VCaP (cell line): ENCODE measurements at regions not wholly inside any gene's neighbourhood (a gene's known extent, or its start where the extent isn't known, plus 50 kb on each side); places are given as distances from the start of the nearest gene placed in this dataset.

Source experiments
- H3K27ac ChIP-seq: fragments of 450-650 bp; 2 replicates; pipeline ENCODE4 v1.5.1; 2017
- TF ChIP-seq, protein P1 (sequence below): fragments of 450-650 bp; conservative IDR thresholded peaks from 2 replicates; pipeline ENCODE4 v1.5.1; 2017; ENCODE audit warnings: mild to moderate bottlenecking, moderate library complexity

DNA sequence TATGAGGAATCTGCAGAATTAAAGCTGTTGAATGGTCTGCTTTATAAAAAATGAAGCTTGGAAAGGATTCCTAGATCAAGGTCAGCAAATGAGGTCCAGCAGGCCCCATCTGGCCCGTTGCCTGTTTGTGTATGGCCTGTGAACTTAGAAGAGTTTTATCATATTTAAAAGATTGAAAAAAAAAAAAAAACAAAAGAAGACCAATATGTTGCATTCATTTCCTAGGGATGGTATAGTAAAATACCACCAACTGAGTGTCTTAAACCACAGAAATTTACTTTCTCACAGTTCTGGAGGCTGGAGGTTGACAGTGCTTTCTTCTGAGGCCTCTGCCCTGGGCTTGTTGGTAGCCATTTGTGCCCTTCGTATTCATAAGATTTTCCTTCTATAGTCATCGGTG lies 109.2 kb downstream of the PPP1R3A start:
- H3K27ac ChIP-seq = no peak overlapping the region
- TF ChIP-seq, protein P1, sequence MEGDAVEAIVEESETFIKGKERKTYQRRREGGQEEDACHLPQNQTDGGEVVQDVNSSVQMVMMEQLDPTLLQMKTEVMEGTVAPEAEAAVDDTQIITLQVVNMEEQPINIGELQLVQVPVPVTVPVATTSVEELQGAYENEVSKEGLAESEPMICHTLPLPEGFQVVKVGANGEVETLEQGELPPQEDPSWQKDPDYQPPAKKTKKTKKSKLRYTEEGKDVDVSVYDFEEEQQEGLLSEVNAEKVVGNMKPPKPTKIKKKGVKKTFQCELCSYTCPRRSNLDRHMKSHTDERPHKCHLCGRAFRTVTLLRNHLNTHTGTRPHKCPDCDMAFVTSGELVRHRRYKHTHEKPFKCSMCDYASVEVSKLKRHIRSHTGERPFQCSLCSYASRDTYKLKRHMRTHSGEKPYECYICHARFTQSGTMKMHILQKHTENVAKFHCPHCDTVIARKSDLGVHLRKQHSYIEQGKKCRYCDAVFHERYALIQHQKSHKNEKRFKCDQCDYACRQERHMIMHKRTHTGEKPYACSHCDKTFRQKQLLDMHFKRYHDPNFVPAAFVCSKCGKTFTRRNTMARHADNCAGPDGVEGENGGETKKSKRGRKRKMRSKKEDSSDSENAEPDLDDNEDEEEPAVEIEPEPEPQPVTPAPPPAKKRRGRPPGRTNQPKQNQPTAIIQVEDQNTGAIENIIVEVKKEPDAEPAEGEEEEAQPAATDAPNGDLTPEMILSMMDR = no peak

- H3K27ac ChIP-seq = no peak overlapping the region
- TF ChIP-seq, protein P1 = no peak
These were observed 112.0 kb downstream of the PPP1R3A start for GRCh38 chr7:113806633-113807327.

GRCh38 chr7:113805976-113806375 lies 112.8 kb downstream of the PPP1R3A start:
- TF ChIP-seq, protein P1 = no peak
- no peak overlapping the region for H3K27ac ChIP-seq

DNA sequence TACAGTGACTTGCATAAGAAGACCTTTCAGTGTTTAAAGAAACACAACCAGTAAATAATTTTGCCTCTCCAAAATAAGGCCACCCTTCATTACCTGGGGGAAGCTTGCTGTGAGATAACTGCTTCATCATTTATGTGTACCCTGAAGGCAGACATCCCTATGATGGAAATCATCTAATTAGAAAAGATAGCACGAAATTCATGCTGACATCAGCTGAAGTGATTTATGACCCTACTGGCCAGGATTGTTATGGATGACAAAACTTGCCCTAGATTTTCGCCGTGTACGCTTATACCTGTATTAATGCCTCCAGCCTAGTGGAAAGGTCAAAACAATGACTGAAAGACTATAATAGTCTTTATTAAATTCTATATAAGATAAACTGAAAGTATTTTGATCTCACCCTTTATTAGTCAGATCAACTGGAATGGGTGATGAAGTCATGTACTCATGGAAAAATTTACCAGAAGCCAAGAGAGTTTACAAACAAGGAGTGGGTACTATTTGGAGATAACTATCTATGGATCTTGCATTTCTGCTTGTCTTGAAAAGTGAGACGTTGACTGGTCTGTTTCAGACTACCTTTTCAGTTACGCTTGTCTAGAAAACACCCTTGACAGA lies 114.2 kb downstream of the PPP1R3A start:
- no peak overlapping the region for H3K27ac ChIP-seq
- TF ChIP-seq, protein P1 = no peak

- no peak overlapping the region for H3K27ac ChIP-seq
- TF ChIP-seq, protein P1 = no peak
These were observed 117.1 kb downstream of the PPP1R3A start for GRCh38 chr7:113801751-113802150.

DNA sequence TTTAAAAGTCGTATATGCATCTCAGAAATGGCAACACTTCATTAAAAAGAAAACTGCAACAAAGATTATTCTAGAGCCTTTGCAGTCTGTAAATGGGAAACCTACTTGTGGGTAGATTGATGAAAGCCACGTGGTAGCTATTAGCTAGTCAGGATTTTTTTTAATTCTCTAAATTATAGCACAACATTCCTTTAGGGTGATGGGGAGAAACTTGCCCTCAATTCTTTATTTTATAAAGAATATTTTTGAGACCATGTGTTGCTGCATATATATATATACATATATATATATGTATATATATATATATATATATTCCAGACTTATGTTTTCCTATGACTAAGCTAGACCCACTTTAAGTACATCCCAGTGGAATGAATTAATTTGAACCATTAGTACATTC lies 118.0 kb downstream of the PPP1R3A start:
- TF ChIP-seq, protein P1 = no peak
- no peak overlapping the region for H3K27ac ChIP-seq

DNA sequence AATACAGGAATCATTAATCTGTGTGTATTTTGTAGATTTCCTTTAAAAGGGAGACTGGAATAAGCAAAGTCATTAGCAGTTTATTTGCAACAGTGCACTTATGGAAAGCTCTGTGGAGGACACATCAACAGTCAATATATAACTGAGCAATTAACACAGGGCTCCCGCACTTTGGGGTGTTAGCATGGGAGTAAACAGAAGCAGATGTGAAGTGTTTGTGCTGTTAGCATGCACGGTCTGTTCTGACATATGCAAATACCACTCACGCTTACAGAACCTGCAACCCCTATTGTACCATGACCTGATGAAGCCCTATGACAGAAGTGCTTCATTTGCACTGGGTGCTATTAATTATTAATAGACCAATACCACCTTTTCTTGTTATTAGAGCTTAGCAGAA lies 118.9 kb downstream of the PPP1R3A start:
- TF ChIP-seq, protein P1 = no peak

More for the DNA sequence above, 118.9 kb downstream of the PPP1R3A start:
- H3K27ac ChIP-seq = no peak overlapping the region
